GM21619 (cell line): ENCODE measurements at regions not wholly inside any gene's neighbourhood (a gene's known extent, or its start where the extent isn't known, plus 50 kb on each side); places are given as distances from the start of the nearest gene placed in this dataset.

Experiments
- ATAC-seq: cut with Tn5 transposase; IDR thresholded peaks from one replicate; pipeline ENCODE4 v1.9.1; 2021; ENCODE audit not compliant: unreplicated experiment

DNA sequence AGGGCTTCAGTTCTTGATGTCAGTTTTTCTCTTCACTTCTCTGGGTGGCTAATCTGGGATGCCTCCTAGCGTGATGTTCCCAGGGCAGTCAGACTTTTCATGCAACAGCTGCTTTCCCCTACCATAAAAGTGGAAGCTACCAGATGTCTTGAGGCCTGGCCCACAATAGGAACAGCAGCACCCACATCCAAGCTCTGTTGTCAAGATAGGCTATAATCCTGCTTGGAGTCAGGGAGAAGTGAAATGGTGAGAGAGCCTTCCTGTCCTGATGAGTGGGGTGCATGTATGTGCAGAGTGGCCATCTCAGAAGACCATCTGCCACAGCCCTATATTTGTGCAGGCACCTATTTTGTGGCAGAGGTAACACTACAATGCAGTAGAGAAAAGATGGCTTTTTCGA, 108.0 kb downstream of the HTR5A start:
- ATAC-seq: no peak

DNA sequence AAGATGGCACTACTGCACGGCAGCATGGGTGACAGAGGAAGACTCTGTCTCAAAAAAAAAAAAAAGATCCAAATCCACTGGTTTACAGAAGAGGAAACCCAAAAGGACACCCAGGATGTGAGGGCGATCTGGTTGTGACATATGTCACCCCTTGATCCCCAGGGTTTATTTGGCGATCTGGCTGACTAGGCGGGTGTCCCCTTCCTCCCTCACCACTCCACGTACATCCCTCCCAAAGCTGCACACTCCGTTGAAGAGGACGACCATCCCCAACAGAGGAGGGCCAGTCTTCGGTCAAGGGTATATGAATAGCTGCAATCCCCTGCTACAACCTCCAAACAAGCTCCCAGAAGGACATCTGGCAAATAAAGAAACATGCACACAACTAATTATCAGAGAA, 111.6 kb downstream of the HTR5A start:
- ATAC-seq: no peak

DNA sequence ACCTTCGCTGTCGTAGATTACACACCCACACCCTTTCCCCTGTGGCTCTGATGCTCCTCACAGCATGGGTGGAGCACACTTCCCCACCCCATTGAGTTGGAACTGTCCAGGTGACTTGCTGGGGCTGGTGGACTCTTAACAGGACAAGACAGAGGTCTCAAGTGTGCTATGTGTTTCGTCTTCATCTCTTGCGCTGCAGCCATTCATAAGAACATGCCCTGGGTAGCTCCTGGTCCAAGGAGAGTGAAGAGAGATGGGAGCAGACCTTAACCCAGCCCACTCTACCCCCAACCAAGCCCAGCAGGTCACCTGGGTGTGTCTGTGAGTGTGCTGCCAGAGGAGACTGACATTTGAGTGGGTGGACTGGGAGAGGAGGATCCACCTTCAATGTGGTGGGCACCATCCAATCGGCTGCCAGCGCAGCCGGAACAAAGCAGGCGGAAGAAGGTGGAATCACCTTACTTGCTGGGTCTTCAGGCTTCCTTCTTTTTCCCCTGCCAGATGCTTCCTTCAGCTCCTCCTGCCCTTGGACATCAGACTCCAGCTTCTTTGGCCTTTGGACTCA, 112.4 kb downstream of the HTR5A start:
- no peak for ATAC-seq

DNA sequence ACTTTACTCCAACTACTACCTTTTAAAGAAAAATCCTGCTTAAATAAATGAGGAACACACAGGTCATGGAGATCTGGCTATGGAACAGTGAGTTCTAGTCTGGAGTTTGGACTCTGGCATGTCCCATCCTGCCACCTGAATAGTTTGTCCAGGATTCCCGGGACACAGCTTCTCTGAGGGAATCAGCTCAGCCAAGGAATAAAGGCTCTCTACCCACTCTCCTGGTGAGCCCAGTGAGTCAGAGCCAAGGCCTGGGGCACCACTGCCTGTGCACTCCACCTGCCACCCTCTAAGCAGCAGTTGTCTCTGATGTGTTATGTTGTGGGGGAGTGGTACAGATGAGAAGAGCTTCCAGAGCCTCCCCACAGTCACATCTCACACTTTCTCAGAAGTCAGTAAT, 113.5 kb downstream of the HTR5A start:
- ATAC-seq: no peak

DNA sequence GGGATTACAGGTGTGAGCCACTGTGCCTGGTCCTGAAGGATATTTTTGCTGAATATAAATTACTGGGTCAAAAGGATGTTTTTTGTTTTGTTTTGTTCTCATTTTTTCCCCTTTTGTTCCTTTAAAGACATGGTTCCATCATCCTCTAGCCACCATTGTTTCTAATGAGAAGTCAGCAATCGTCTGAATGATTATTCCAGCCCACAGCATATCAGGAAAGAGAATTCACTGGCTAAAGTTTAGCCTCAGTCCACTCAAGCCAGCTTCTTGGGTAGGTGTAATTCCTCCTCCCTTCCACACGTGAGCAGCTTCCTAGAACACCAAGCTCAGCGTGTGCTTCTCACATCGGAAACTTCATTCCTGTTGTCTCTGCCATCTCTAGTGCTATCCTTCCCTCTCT, 112.8 kb upstream of the INSIG1 start:
- no peak for ATAC-seq

DNA sequence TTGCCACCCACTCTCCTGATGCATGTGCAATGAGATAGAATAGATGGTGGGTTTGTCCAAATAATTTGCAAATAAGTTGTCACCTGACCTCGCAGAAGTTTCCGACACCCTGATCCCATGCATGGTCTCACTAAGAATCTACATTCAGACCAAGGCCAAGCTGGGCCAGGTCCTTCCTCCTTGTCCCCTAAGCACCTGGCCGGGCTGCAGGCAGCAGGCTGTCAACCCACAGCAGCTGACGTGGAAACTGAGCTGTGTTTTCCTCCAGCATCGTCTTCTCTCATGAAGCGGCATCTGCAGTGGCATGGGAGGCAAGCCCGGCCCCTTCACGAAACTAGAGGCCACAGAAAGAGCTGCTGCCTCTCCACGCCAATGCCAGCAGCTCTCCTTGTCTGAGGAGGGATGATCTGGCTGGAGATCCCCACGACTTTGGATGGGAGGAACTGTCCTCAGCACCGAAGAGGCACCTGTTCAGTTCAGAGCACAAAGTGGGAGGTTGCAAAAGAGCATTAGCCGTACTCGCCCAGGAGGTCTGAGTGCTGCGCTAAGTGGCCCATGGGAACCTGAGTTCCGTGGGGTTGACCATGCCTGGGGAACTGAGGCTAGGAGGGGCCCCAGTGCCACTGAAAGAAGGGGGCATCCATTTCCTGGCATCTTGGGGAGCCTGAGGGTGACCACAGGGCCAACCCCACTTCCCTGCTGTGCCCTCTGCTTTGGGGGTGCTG, 110.5 kb upstream of the INSIG1 start:
- ATAC-seq: no peak

DNA sequence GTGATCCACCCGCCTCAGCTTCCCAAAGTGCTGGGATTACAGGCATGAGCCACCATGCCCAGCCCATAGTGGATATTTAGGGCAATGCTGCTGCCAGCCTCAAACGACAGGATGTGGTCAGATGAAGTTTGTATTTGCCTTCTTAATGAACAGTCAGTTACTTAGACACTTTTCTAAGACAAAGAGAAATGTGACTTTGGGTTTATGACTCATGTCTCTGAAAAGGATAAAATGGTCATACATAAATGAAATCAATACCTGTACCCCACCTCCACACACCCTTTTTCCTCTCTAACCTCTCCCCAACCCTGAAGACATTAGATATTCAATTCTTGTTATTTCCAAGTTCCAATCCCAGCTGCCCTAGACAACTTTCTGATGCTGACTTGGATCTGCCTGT, 109.3 kb upstream of the INSIG1 start:
- no peak for ATAC-seq

DNA sequence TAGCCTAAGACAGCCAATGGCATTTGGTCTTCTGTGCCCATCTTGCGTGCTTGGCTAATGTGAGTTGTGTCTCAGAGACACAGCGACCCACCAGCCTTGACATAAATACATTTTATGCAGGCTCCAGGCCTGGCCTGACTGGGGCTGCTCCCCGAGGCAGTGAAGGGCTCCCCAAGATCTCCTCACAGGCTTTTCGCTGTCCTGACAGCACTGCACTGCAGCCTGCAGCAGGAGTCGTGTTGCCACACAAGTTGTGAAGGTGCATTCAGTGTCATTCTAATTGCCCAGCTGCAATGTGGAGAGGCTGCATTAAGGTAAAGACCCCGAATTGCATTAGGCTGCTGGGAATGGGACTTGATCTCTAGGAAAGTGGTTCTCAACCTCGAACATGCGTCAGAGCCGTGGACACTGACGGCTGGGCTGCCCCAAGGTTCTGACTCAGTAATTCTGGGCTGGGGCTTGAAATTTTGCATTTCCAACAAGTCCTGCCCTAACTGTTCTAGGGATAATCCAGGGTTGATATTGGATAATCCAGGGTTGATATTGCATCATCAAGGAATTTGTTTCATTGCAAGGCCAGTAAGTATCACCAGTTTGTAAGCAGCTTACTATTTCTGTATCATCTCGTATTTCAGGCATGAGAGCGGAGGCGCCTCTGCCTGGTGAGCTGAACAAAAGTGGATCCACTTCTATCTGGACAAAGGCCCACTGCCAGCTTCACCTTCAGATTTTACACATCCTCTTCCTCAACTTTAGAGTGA, 108.7 kb upstream of the INSIG1 start:
- no peak for ATAC-seq

DNA sequence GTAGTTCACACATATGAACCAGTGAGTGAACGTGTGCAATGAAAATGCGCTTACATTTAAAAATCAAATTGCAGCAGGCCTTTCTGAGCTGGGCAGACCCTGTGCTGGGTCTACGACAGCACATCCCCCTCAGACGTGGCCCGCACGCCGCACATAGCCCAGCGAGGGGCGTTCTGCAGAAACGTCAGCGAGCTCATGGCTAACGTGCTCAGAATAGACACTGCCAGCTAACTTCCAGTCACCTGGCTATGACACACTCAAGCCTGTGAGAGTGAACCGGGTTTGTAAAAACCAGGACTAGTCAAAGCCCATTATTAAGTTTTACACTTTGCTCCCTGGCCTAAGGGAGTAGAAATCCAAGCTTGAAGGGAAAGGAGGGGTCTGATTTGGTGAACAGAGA, 108.1 kb upstream of the INSIG1 start:
- ATAC-seq: no peak

DNA sequence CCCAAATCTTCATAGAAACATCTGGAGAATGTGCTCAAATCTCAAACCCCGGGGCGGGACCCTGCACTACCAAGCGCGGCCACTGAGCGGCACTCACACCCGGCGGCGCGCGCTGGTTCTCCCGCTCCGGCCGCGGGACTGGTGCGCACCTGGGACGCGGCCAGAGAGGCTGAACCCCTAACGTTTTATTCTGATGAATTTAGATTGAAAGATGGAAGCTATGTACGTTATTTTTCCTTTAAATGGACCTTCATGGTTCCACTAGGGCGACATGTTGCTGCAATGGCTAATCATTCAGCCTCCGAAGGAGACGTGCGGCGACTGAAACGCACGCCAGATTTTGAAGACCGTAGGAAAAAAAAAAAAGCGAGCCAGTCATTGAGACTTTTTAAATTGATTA, 107.0 kb upstream of the INSIG1 start:
- no peak for ATAC-seq

DNA sequence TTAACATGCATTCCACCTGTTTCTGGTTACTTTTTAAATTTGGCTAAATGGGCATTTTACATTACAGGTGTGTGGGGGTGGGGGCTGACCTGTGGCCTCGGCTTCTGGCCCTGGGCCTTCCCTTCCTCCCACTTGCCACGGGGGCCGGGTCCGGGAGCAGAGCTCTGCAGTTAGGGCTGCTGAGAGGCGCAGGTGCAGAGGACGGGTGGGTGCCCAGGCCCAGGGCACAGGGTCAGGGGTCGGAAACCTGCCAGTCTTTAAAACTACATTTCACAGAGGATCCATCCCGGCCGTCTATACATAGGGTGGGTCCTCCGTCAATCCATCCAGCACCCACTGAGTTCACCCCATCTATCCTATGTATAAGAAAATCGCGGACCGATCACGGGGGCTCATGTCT, 106.5 kb upstream of the INSIG1 start:
- ATAC-seq: no peak

DNA sequence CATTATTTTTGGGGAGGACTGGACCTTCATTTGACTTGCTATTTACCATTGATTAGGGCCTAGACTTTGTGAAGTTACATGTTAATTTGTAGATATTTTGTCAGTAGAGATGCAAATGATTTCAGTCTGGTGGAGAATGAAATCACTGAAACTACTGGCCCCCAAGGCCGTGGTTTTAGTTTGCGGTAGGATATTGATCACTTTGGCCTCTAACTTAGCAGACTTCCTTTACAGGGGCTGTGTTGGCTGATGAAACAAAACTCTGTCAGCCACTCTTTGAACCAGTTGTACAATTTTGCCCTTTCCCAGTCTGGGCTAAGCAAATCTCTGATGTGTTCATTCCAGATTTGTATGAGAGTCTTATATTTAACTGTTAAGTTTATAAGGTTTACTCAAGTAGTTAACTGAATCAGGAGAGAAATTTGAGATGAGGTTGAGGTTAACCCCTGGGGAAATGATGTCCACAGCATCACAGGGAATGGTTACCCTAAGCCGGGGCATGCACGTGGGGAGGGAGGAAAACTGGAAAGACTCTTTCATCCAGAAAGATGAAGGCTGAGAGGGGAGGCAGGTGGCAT, 105.7 kb upstream of the INSIG1 start:
- ATAC-seq: peak; percentile 86

DNA sequence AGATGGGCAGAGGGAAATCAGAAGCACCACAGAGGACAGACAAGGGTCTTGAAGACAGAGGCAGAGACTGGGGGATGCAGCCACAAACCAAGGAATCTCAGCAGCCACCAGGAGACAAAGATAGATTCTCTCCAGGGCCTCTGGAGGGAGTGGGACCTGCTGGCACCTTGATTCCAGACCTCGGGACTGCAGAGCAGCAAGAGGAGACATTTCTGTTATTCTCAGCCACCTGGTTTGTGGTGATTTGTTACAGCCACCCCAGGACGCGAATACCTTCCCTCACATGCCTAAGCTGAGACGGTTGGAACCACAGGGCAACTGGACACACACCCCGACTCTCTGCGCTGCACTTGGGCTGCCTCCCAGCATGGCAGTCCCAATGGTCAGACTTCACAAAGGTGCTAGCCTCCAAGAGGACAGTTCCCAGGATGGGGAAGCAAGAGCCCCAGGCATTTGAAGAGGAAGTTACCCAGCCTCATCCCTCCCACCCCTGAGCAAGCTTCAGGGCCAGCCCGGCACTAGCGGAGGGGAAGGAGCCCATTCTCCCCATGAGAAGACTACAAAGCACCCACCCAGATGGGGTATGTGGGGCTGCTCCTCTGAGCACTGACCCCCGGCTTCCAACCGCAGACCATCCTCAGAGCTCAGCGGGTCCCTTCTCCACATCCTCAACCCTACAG, 104.6 kb upstream of the INSIG1 start:
- ATAC-seq: no peak

DNA sequence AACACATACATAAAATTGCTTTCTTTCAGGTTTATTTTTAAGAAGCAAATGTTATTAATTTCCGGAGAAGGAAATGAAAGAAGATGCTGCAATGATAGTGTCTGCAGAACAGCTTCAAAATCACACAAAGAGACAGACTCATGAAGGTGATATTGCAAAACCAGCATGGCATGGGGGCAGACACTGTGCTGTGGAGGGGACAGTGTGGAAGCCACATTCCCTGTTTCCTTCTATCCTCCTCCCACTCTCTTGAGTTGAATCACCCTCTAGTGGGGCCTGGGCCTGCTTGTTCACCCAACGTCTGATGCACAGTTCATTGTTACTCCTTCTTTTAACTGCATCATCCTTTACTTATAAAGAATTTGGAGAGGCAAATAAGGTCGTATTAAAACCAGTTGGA, 104.0 kb upstream of the INSIG1 start:
- no peak for ATAC-seq

DNA sequence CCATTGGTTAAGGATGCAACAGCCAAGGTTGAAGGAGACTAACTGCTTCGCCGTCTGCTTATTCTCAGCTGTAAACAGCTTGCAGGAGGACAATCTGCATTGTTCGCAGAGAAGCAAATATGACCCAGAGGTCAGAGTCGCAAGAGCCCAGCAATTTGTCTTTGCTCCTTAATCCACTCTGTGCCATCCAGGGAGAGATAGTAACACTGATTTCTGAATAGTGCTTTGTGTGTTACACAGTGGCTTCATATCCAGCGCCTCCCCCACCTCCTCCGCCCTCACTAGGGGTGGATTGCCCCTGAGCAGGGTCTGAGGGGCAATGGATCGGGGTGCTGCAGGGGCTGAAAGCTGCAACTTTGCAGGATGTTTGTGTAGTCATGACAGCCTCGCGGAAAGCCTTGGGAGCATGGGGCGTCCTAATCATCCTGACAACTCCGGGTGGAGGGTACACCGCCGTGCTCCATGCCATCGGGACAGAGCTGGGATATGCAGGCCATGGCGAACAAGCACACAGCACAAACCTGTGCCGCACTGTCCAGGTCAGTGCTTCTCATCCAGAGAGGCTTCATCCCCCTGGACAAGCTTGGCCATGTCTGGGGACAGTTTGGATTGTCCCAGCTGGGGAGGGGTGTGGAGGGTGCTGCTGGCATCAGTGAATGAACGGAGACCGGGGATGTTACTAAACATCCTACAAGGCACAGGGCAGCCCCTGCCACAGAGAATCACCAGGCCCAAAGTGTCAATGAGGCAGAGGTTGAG, 103.1 kb upstream of the INSIG1 start:
- no peak for ATAC-seq

DNA sequence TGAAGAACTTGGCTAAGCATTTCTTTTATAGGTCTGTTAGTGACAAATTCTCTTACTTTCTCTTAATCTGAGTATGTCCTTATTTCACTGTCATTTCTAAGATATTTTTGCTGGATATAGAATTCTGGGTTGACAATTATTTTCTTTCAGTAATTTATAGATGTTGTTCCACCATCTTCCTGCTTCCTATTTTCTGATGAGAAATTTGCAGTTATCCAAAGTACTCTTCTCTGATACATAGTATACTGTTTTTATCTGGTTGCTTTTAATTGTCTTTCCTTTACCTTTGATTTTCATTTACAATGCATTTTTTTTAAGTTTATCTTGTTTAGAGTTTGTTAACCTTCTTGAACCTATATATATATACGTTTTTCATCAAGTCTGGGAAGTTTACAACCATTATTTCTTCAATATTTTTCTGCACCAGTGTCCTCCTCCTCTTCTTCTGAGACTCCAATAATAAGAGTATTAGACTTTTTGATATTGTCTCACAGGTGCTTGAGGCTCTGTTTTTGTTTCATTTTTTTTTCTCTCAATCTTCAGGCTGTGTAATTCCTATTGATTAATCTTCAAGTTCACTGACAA, 101.6 kb upstream of the INSIG1 start:
- no peak for ATAC-seq

DNA sequence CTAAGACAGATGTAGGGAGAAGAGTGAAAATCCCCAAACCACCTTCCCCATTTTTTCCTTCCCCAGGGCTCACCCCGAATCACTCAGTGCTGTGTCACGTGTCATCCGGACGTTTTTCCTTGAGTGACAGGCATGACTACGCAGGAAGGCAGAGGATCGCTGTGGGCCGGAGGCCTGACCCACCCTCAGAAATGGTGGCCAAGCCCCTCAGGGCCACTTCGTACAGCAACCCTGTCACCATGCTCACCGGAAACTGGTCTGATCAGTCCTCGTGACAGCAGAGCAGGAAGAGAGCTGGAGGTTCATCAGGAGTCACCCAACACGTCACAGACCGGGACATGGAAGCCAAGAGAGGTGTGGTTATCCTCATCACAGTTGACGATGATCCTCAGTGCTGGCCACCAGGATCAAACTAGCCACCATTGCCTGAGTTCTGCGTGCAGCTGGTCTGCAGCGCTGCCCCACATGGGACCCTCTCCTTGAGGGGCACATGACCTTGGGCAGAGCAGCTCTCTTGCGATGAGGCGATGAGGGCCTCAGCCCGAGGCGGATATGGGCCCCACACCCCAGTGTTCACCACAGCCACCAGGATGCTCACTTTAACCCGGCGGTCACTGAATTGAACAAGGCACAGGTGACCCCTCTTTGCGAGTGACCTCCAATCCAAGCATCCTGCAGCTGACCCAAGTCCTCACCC, 99.3 kb upstream of the INSIG1 start:
- ATAC-seq: no peak

DNA sequence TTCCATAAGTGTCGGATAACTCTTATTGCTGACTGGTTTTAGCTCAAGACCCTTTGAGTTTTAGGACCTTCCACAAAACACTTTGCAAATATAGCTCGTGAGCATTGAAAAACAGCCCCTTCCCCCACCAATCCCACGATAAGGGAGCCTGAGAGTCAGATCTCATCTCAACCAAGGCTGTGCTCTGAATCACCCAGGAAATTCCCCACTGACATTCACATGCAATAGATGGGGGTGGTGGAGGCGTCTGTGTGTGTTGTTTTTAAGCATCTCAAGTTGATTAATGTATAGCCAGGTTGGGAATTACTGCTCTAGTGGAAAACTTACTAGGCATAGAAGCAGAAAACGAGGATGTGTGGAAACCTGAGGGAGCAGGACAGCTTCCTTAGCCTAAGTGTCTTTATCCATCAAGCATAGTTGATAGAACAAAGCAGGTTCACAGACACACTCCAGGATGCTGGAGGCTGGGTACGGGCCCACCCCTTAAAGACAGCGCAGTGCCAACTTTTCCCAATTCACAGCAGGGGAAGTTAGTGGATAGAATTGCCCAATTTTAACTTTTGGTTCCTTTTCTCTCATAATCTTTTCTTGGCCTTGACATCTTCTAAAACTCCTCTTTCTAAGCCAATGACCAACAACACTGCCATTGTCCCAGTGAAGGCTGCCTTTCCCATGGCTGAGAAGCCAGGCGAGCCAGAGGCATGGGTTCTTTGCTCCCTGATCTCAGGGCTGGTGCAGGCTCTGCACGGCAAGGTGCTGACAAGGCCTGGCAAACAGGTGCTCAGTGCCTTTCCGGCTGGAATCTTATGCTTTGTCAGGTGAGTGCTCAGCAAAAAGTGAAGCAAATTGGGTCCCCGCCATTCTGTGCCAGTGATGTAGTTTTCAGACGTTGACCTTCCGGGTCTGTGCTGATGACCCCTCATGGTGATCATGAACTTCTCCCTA, 98.5 kb upstream of the INSIG1 start:
- peak; percentile 67 for ATAC-seq
